GM12872 (cell line): ENCODE measurements at regions not wholly inside any gene's neighbourhood (a gene's known extent, or its start where the extent isn't known, plus 50 kb on each side); places are given as distances from the start of the nearest gene placed in this dataset.

ENCODE experiments used
- CTCF ChIP-seq: IDR thresholded peaks from 3 replicates; pipeline ENCODE4 v1.5.1; 2011; ENCODE audit warnings: low read depth, mild to moderate bottlenecking, low read length, moderate library complexity; ENCODE audit not compliant: insufficient read depth

- no peak for TF ChIP-seq CTCF
These were observed 587.4 kb downstream of the GALC start for GRCh38 chr14:87405563-87405962.

- no peak for TF ChIP-seq CTCF
These were observed 595.5 kb downstream of the GALC start for GRCh38 chr14:87397499-87397898.

- no peak for TF ChIP-seq CTCF
These were observed 601.9 kb downstream of the GALC start for GRCh38 chr14:87391066-87391465.

- no peak for TF ChIP-seq CTCF
These were observed 604.0 kb downstream of the GALC start for GRCh38 chr14:87388946-87389345.

GRCh38 chr14:87387806-87388205, 605.2 kb downstream of the GALC start:
- no peak for TF ChIP-seq CTCF

- no peak for TF ChIP-seq CTCF
These were observed 606.5 kb downstream of the GALC start for GRCh38 chr14:87386524-87386923.

GRCh38 chr14:87380054-87380453, 612.9 kb downstream of the GALC start:
- no peak for TF ChIP-seq CTCF

- TF ChIP-seq CTCF = no peak
These were observed 624.2 kb downstream of the GALC start for GRCh38 chr14:87368751-87369150.
